NCI-H345 treated with DMSO at 0.1 percent for 48 hours (cell line): ENCODE measurements at regions not wholly inside any gene's neighbourhood (a gene's known extent, or its start where the extent isn't known, plus 50 kb on each side); places are given as distances from the start of the nearest gene placed in this dataset.

Experiments
- DNase-seq: peaks from one replicate; lab custom pipeline; 2025; ENCODE audit not compliant: unreplicated experiment; lab: John Stamatoyannopoulos, UW

- no peak for DNase-seq
Measured at GRCh38 chr6:119908157-119908556, 558.6 kb upstream of the MAN1A1 start.

GRCh38 chr6:119902681-119903080 is 553.1 kb upstream of the MAN1A1 start:
- no peak for DNase-seq

- DNase-seq = no peak
Measured at GRCh38 chr6:119896806-119897205, 547.2 kb upstream of the MAN1A1 start.

- no peak for DNase-seq
Measured at GRCh38 chr6:119895626-119896025, 546.1 kb upstream of the MAN1A1 start.

- no peak for DNase-seq
Measured at GRCh38 chr6:119894811-119895210, 545.2 kb upstream of the MAN1A1 start.

- no peak for DNase-seq
Measured at GRCh38 chr6:119891644-119892043, 542.1 kb upstream of the MAN1A1 start.

- no peak for DNase-seq
Measured at GRCh38 chr6:119891206-119891605, 541.6 kb upstream of the MAN1A1 start.

- DNase-seq = no peak
Measured at GRCh38 chr6:119890470-119890869, 540.9 kb upstream of the MAN1A1 start.

GRCh38 chr6:119887666-119888065 is 538.1 kb upstream of the MAN1A1 start:
- no peak for DNase-seq

GRCh38 chr6:119881416-119881815 is 531.9 kb upstream of the MAN1A1 start:
- no peak for DNase-seq

GRCh38 chr6:119880840-119881239 is 531.3 kb upstream of the MAN1A1 start:
- DNase-seq = no peak

GRCh38 chr6:119879731-119880130 is 530.2 kb upstream of the MAN1A1 start:
- DNase-seq = no peak

GRCh38 chr6:119874381-119874780 is 524.8 kb upstream of the MAN1A1 start:
- no peak for DNase-seq

- DNase-seq = no peak
Measured at GRCh38 chr6:119873107-119873506, 523.5 kb upstream of the MAN1A1 start.

- DNase-seq = no peak
Measured at GRCh38 chr6:119871520-119871919, 522.0 kb upstream of the MAN1A1 start.

GRCh38 chr6:119865466-119866350 is 516.1 kb upstream of the MAN1A1 start:
- no peak for DNase-seq

- DNase-seq = no peak
Measured at GRCh38 chr6:119862719-119863118, 513.2 kb upstream of the MAN1A1 start.

GRCh38 chr6:119858901-119859300 is 509.3 kb upstream of the MAN1A1 start:
- DNase-seq = no peak

- no peak for DNase-seq
Measured at GRCh38 chr6:119856136-119856535, 506.6 kb upstream of the MAN1A1 start.

- DNase-seq = no peak
Measured at GRCh38 chr6:119848696-119849095, 499.1 kb upstream of the MAN1A1 start.

GRCh38 chr6:119845161-119845560 is 495.6 kb upstream of the MAN1A1 start:
- no peak for DNase-seq

GRCh38 chr6:119844387-119844786 is 494.8 kb upstream of the MAN1A1 start:
- no peak for DNase-seq

GRCh38 chr6:119842191-119842590 is 492.6 kb upstream of the MAN1A1 start:
- no peak for DNase-seq
